HG03354 (cell line): ENCODE measurements at regions not wholly inside any gene's neighbourhood (a gene's known extent, or its start where the extent isn't known, plus 50 kb on each side); places are given as distances from the start of the nearest gene placed in this dataset.

Source experiments
- ATAC-seq: cut with Tn5 transposase; IDR thresholded peaks from one replicate; pipeline ENCODE4 v1.9.1; 2021; ENCODE audit warnings: mild to moderate bottlenecking; ENCODE audit not compliant: unreplicated experiment, poor library complexity, severe bottlenecking

DNA sequence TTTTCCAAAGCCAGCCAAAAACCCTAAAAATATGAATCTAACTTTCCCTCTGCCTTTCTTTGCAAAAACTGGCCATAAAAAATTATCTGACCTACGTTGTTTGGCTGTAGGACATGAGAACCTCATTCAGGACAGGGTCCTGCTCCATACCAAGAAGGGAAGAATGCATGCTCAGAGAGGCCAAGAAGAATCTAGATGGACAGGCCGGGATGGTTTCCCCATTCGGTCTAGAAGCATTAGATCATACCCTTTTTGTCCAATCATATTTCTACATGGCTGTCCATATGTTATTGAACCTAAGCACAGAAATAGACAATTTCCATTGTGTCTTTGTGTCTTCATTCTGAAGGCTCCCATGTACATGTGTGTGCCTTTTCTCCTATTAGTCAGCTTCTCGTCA, 2120.4 kb upstream of the PIK3C3 start:
- no peak for ATAC-seq

DNA sequence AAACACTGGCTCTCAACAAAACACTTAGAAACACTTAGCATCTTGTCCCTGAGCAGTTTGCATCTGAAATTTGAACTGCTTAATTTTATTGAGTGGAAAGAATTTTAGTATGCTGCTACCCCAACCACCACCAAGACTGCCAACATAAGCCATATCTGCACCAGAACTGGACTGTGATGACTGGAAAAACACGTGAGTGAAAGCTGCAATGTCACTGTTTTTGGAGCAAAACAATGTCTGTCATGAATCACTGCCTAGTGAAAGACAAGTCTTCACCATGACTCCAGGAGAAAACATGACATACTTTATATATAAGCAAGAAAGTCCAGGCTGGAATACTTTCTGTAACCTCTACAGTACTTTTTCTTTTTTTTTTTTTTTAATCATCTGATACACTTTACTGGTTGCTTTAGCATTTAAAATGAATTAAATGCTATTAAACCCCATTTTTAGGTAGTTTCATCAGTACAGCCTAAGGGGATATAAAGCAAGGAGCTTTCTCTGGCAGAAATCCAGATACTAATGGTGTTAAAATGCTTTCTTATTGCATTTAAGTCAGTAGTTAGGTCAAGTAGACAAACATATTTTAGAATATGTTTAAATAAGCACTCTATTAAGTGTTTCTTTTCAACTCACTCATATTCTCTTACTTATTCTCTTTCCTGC, 2129.4 kb upstream of the PIK3C3 start:
- ATAC-seq, result no peak

DNA sequence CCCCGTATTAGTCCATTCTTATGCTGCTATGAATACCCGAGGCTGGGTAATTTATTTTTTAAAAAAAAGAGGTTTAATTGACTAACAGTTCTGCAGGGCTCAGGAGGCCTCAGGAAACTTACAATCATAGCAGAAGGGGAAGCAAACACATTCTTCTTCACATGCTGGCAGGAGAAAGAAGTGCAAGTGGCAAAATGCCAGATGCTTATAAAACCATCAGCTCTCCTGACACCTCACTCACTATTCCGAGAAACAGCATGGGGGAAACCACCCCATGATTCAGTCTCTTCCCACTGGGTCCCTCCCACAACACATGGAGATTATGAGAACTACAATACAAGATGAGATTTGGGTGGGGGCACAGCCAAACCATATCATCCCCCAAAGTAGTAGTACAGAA, 2148.5 kb upstream of the PIK3C3 start:
- no peak for ATAC-seq

DNA sequence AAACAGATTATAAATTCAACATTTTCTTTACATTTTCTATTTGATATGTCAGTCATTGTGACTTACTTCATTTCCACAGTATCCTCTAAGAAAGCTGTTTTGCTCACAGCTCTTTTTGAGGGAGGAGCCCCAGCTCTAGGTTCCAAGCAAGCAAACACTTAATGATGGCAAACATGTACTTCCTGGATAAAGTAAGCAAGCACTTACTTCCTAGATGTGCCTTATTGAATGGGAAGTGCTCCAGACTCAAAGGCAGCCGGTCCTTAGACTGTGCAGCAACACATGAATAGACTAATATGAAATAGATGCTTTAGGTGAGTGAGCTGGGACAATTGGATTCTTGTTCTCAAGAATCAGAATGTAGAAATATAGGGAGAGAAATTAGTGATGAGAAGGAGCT, 2149.8 kb upstream of the PIK3C3 start:
- no peak for ATAC-seq

DNA sequence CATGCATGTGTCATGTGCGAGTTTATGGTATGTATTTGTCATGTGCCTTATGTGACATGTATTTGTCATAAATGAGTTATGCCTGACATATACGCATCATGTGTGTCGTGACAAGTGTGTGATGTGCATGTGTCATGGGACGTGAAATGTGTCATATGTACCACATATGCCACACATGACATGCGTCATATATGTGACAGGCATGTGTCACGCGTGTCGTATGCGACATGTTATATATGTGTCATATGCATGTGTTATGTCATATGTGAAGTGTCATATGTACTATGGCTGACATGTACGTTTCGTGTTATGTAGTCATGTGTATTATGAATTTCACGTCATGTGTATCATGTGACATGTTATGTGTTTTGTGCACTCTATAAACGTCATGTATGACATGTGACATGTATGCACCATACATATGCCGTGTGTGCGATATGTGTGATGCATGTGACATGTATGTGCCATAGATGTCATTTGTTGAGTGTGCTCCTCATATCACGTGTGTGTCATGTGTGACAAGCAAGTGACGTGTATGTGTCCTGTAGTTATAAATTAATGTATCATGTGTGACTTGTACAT, 2152.3 kb upstream of the PIK3C3 start:
- no peak for ATAC-seq

DNA sequence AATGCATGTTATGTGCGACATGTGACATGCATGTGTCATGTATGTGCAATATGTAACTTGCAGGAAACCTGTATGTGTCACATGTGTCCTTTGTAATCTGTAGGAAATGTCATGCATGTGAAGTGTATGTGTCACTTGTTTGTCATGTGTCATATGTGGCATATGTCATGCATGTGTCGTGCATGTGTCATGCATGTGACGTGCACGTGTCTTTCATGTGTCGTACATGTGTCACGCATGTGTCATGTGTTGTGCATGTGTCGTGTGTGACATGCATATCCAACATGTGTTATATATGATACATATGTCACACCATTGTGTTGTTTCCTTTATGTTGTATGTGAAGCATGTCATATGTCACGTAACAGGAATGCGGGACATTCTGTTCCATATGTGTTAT, 2153.2 kb upstream of the PIK3C3 start:
- ATAC-seq, result no peak

DNA sequence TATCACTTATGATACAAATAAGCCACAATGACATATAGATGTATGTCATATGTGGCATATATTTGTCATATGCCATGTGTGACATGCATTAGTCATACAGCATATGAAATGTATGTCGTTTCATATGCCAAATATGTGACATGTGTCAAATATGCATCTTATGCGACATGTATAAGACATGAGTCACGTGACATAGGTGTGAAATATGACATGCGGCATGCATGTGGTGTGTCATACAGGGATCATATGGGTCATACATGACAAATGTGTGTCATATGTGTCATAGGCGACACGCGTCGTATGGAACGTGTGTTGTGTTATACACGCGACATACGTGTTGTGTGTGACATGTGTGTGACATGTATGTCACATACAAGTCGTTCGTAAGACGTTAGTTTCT, 2154.0 kb upstream of the PIK3C3 start:
- ATAC-seq, result no peak

DNA sequence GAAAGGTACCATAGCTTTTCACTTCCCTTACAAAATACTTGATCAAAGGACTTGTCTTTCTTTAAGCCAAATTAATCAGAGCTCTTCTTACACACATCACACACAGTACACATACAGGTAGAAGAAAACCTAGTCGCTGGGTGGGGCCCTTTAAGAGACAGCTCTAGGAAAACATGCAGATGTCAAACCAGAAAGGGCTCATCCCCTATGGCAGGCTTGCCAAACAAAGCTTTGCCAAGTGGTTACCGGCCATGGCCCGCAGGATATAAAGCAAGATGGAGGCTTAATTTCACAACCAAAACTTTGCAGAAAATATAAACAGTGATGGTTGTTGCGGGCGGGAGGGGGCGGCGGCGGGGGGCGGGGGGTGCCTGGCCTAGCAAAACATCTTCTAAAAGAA, 2156.0 kb upstream of the PIK3C3 start:
- no peak for ATAC-seq

DNA sequence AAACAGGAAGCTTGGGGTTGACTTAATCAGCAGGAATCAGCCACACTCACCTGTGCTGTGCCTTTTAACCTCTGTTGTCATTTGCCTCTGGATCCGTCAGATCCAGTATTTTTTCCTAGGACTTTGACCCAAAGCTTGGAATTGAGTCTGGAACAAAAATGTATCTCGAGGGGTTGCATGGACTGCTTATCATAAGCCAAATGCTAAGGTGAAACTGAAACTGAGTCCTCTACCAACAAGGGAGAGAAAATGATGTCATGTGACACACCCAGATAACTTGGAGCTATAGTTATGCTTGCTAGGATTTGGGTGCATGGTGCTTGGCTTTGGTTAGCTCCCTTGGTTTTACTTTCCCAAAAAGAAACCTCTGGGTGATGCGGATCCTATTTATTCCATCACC, 2158.6 kb upstream of the PIK3C3 start:
- ATAC-seq, result no peak

DNA sequence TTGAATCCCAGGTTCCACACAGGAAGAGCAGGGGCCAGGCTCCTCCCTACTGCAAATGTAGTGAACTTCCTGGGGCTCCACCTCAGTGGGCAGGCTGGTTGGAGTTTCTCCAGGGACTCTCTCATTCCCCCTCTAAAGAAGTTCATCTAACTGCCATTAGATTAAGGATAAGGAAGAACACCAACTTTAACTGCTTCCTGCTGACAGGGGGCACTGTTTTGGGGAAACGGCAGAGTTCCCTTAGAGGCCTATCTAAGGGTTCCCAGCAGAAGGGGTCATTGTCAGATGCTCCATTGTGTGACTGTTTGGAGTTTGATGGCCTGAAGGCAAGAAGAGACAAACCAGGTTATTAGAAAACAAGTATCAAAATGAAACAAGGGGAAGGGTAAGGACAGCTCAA, 2159.7 kb upstream of the PIK3C3 start:
- no peak for ATAC-seq

DNA sequence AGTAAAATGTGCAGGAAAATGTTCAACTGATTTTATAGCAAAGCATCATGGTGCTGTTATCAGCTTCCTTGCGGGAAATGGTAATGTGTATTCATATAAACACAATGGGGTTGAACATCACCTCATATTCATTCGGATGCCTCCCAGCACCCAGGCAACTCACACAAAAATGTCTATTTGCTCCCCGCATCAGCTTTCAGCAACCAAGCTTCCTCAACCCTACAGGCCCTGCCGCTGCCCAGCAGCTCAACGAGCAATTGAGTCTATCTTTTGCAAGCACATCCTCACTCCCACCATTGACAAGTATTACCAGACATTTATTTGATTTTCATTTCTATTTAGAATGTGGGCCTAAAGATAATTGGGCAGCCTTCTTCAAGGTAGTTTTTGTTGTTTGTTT, 2161.4 kb upstream of the PIK3C3 start:
- no peak for ATAC-seq

DNA sequence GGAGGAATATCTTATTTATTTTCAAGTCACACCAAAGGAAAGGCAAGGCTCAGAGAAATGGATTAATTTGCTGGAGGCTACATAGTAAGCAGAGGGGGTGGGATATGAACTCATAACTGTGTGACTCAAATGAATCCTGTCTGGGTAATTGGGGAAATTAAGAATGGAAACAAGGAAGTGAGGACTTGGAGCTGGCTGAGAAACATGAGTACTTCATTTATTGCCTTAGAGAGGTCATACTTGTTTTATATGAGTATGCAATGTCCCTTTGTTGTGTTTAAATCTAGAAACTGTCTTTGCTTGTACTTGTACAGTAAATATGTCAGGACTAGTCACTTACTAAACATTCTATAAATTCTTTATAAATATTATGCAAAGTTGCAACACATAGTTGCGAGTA, 2166.7 kb upstream of the PIK3C3 start:
- ATAC-seq, result no peak

DNA sequence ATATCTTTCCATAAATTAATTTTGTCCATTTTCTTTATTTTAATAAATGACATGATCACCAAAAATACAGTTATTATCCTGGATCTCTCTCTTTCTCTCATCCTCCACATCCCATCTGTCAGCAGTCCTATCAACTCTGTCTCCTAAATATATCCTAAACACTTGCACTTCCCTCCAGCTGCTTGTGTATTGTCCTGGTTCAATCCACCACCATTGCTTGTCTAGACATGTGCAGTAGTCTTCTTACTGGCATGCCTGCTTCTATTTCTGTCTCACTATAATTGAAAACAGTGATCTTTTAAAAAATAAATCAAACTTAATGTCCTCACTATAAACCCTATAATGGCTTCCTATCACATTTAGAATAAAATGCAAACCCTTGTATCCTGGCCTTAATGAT, 2168.6 kb upstream of the PIK3C3 start:
- no peak for ATAC-seq

DNA sequence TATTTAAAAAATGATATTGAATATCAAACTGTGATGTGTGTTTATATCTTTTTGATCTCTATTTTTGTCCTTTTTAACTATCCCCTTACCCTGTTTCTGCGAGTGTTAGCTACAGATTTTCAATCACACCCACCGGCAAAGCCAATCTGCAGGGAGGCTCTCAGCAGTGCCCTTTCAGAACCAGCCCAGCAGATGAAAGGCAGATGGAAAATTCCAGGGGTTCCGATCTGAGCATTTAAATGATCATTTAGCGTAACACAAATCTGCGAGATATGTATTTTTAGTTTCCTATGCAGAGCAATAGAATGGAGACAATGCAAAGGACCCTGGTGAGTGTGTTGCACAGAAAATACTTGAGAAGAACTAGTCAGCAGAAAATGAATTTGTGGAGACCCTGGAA, 2170.5 kb upstream of the PIK3C3 start:
- ATAC-seq, result no peak

DNA sequence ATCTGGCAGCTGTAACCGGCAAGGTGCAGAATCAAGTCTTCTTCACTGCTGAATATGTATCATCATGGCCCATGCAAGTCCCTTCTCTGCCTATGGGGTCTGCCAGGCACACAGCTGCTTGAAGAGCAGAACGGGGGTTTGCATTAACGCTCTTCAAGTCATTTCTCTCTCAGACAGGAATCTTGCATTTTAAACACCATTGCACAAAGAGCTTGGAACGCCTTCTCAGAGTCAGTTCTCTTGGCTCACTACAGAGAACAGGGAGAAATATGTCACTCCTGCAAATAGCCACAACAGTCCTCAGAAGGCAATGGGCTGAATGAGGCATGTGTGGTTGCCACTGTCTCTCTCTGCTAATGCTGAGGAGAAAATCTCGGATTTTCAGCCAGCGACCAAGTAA, 2173.5 kb upstream of the PIK3C3 start:
- ATAC-seq, result no peak

DNA sequence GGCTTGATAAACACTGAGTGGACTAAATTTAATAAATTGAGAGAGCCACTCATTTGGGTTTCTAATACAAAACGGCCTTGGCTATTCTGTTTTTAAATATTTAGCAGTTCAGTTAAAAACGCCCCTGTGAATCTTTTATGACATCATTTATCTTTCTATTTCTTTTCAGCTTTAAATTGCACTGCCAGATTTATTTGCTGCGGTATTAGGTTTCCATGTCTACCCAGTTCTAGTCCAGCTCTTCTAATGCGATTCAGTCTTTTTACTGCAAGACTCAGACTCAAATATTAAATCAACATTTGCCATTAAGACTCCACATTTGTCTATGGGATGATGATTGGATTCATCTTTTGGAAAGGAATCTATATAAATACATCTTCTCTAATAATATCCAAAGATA, 2174.3 kb upstream of the PIK3C3 start:
- no peak for ATAC-seq

DNA sequence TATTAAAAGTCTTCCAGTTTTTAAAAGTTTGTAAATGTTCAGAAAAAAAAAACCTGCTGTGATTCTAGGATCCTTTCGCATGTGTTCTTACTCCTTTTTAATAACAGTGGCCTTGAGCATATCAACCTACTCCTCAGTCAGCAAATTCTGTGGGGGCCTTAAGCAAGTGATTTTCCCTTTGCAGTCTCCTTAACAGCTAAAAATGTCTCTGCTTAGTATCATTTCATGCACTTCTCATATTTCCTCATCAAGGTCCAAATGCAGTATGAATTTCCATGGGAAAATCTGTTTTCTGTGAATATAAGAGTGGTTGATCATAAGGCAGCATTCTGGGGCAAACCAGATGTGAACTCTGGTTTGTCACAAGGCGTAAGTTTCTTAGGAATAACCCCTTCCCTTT, 2175.1 kb upstream of the PIK3C3 start:
- ATAC-seq, result no peak

DNA sequence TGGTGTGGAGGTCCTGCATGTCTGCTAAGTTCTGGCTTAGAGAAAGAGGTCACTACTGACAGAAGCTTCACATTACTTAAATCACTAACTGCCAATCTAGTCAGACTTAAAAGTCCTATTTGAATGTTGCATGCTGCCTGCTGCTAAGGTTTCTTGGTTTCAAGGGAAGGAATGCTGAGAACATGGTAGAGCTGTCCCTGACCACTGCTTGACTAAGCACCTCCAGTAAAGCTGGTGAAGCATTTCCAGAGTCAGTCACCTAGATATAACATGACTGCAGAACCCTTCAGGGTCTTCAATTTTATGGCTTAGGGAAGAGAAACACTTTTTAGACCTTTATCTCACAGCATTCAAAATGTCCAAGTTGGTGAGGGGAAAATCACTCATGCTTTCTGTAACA, 2178.3 kb upstream of the PIK3C3 start:
- no peak for ATAC-seq

DNA sequence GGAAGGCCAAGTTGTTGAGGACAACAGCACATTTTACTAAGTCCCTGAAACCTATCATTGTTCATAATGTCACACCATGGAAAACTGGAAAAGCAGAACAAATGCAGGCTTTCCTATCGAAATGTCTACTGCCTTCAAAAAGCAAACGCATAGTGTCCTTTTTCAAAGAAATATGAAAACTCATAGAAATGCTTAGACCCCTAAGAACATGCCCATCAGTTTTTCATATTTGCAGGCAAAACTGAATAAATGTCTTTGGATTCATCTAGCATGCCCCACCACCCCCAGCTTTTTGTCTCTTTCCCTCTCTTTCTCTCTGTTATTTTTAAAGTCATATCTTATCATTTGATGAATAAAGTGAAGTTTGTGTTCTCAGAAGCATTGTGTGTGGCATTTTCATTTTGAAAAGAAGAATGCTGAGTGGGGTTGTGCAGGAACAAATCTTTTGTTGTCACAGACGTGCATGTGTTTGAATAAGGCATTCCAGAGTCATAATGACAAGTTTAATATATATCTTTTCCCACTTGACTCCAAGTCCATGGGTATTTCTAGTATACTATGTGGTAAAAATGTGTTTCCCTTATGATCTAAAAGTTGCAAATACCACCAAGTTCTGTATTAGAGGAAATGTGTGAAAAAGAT, 2180.0 kb upstream of the PIK3C3 start:
- no peak for ATAC-seq

DNA sequence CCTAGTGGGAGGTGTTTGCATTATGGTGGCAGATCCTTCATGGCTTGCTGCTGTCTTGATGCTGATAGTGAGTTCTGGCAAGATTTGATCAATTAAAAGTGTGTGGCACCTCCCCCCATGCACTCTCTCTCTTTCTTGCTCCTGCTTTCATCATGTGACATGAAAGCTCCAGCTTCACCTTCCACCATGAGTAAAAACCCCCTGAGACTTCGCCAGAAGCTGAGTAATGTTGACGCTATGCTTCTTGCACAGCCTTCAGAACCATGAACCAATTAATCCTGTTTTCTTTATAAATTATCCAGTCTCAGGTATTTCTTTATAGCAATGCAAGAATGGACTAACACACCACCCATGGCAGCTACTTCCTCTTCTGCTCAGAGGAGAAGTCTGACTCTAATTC, 2181.4 kb upstream of the PIK3C3 start:
- no peak for ATAC-seq

DNA sequence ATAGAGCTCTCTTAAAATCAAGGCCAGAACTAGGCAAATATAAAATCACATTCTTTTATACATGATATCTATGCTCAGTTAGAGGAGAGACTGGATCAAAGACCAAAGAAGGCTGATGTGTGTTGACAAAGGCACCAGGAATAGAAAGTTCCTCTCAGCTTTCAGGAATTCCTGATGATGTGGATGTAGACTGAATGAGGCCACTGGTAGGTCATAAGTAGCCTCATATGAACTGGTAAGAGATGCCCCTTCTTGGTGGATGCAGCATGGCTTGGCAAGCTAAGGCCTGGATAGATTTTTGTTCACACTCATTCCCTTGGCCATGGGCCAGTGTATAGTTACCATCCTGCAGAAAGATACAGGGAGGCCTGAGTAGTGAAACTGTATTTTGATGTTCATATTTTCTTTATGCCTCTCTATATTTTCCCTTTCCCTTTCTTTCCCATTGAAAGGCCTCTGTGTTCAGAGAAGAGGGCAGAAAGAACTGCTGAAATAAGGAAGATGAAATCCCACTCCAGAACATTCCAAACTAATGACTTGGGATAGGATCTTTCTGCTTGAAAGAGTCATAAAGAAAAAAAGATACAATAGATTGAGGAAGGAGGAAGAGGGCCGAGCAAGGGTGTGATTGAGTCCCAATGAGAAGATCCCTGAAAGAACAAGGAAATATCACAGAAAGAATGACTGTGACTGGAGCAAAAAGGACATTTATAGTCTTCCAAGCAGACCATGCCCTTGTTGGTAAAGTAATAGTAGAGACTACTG, 2182.7 kb upstream of the PIK3C3 start:
- ATAC-seq, result no peak
